Activated CD8-positive, alpha-beta memory T cell treated with anti-CD3 and anti-CD28 coated beads, Interleukin-2, amount 50 U/mL, for 48 hours (primary cell): ENCODE measurements at regions not wholly inside any gene's neighbourhood (a gene's known extent, or its start where the extent isn't known, plus 50 kb on each side); places are given as distances from the start of the nearest gene placed in this dataset.
"Not testable (repeated sequence)": the region's sequence is repeated elsewhere in the genome, so short reads cannot be mapped to it uniquely, and the experiment has no call there.

Source experiments
- DNase-seq: peaks from one replicate; pipeline ENCODE4 v3.0.0-alpha.2; 2020

- no peak for DNase-seq
Observed at GRCh38 chr10:57472823-57473619, 794.7 kb downstream of the IPMK start.

GRCh38 chr10:57468894-57469432 is 798.7 kb downstream of the IPMK start:
- DNase-seq, result no peak

GRCh38 chr10:57465155-57465554 is 802.5 kb downstream of the IPMK start:
- DNase-seq, result no peak

GRCh38 chr10:57460540-57460939 is 807.2 kb downstream of the IPMK start:
- DNase-seq, result no peak

- no peak for DNase-seq
Observed at GRCh38 chr10:57457972-57458512, 809.7 kb downstream of the IPMK start.

- no peak for DNase-seq
Observed at GRCh38 chr10:57430376-57430775, 837.3 kb downstream of the IPMK start.

GRCh38 chr10:57420881-57421280 is 846.8 kb downstream of the IPMK start:
- DNase-seq, result no peak

- no peak for DNase-seq
Observed at GRCh38 chr10:57418476-57418875, 849.2 kb downstream of the IPMK start.

GRCh38 chr10:57395923-57396322 is 871.8 kb downstream of the IPMK start:
- DNase-seq, result no peak

GRCh38 chr10:57367412-57367811 is 900.3 kb downstream of the IPMK start:
- no peak for DNase-seq

- DNase-seq, result no peak
Observed at GRCh38 chr10:57362811-57363210, 904.9 kb downstream of the IPMK start.

GRCh38 chr10:57353403-57354003 is 914.2 kb downstream of the IPMK start:
- no peak for DNase-seq

GRCh38 chr10:57351076-57351475 is 916.6 kb downstream of the IPMK start:
- DNase-seq, result no peak

- DNase-seq, result no peak
Observed at GRCh38 chr10:57341294-57341693, 926.4 kb downstream of the IPMK start.

- DNase-seq, result no peak
Observed at GRCh38 chr10:57338823-57339558, 928.7 kb downstream of the IPMK start.

GRCh38 chr10:57336865-57337264 is 930.8 kb downstream of the IPMK start:
- no peak for DNase-seq

- DNase-seq, result no peak
Observed at GRCh38 chr10:57336341-57336740, 931.4 kb downstream of the IPMK start.

- no peak for DNase-seq
Observed at GRCh38 chr10:57334523-57334922, 933.2 kb downstream of the IPMK start.

- DNase-seq, result no peak
Observed at GRCh38 chr10:57333880-57334279, 933.8 kb downstream of the IPMK start.

- DNase-seq, result not testable (repeated sequence)
Observed at GRCh38 chr10:57321400-57321854, 946.3 kb downstream of the IPMK start.

GRCh38 chr10:57320416-57320815 is 947.3 kb downstream of the IPMK start:
- no peak for DNase-seq

- DNase-seq, result no peak
Observed at GRCh38 chr10:57314046-57314445, 953.0 kb upstream of the ZWINT start.

- no peak for DNase-seq
Observed at GRCh38 chr10:57303566-57303965, 942.5 kb upstream of the ZWINT start.
